ENCODE measurements at regions not wholly inside any gene's neighbourhood (a gene's known extent, or its start where the extent isn't known, plus 50 kb on each side); places are given as distances from the start of the nearest gene placed in this dataset.
"Not testable (repeated sequence)": the region's sequence is repeated elsewhere in the genome, so short reads cannot be mapped to it uniquely, and the experiment has no call there.

DNA sequence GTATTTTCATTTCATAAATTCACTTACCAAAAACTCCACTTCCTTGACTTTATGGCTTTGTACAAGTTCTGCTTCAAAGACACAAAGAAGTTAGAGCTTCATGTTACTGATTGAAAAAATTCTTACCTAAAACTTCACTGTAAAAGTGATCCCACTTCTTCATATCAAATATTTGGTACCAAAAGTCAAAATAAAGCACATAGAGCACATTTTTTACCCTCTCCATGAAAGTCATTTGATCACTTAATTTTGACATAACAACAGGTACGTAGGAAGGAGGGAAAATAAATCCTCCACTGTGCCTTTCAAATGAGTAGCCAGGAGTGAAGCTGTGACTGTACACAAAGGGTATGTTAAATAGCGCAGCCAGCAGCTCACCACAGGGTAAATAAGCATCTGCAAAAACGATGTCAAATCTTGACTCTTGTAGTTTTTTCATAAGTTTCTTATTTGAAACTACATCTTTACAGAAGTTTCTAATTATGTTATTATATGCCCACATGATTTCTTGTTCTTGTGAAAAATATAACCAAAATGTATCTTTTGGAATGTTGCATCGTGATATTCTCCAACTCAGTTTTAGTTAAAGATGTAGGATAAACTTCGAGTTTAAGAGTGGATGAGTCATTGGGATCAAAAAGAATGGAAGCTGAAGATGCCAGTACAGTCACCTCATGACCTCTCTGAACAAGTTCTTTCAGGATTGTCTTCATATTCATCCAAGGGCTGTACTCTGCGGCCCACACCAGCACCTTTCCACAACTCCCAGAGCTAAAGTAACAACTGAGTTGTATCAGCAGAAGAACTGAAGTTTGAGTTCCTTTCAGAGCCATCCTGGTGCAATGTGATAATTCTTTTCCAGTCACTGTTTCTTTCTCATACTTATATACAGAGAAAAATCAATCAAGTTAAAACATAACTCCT lies 68.2 kb upstream of the UGT2A3 start:
- not testable (repeated sequence) for H3K79me2 ChIP-seq (ENCODE audit: insufficient read depth, low read length); H3K27me3 Mint-ChIP-seq (ENCODE audit: low read depth)

DNA sequence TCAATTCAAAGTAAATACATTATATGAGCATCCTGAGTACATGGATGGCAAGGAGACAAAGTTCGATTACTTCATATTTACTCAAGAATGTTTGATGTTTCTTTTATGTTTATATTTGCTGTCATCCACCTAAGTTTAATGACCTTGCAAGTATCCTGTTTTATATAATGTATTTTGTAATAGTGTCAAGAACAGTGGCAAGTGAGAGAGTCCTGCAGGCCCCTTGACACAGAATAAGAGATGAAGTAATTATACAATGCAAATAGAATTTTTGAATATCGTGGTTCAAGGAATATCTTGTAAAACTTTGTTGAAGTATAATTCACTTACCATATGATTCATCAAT lies 68.8 kb upstream of the UGT2A3 start:
- not testable (repeated sequence) for H3K27me3 Mint-ChIP-seq (ENCODE audit: low read depth); H3K9me3 Mint-ChIP-seq; H3K79me2 ChIP-seq (ENCODE audit: insufficient read depth, low read length); H3T11ph ChIP-seq (ENCODE audit: low read length); H3K14ac ChIP-seq (ENCODE audit: insufficient read depth, low read length); H3K18ac ChIP-seq (ENCODE audit: insufficient read length, low read depth, low read length); H4K91ac ChIP-seq (ENCODE audit: insufficient read length, low read depth, low read length); H3K56ac ChIP-seq (ENCODE audit: insufficient read length, low read depth, low read length); H3K27ac ChIP-seq (ENCODE audit: insufficient read length, low read depth, low read length); H2BK120ac ChIP-seq (ENCODE audit: low read depth, low read length, poor library complexity, severe bottlenecking); H2BK5ac ChIP-seq (ENCODE audit: insufficient read length, low read length); H4K20me1 ChIP-seq (ENCODE audit: control insufficient read depth, insufficient read depth, insufficient read length); H2BK15ac ChIP-seq (ENCODE audit: low read depth, low read length); H4K5ac ChIP-seq (ENCODE audit: insufficient read length, low read depth, low read length); H3K23ac ChIP-seq (ENCODE audit: insufficient read length, low read depth, low read length); H3K9me3 ChIP-seq (ENCODE audit: control insufficient read depth, low read depth, low read length); H3K4ac ChIP-seq (ENCODE audit: low read depth, low read length); H3K4me2 ChIP-seq (ENCODE audit: insufficient read depth, insufficient read length, low read length); H2AFZ ChIP-seq (ENCODE audit: low read length); H2AK5ac ChIP-seq (ENCODE audit: insufficient read length, low read length); H4K8ac ChIP-seq (replicated peaks; ENCODE audit: insufficient read length, low read depth, low read length); H3K27ac Mint-ChIP-seq; H3K4me1 ChIP-seq (ENCODE audit: insufficient read depth, low read length); H3K4me3 Mint-ChIP-seq; DNase-seq; H3K9ac ChIP-seq (ENCODE audit: extremely low read depth, insufficient read length, low read length); H3K79me1 ChIP-seq (ENCODE audit: insufficient read depth, low read depth, low read length, poor library complexity, severe bottlenecking); H2BK20ac ChIP-seq (ENCODE audit: low read depth, low read length, poor library complexity, severe bottlenecking); H3K27me3 ChIP-seq (ENCODE audit: insufficient read depth, low read length); H3K23me2 ChIP-seq (ENCODE audit: insufficient read length, low read depth, low read length, poor library complexity, severe bottlenecking); H2BK12ac ChIP-seq (ENCODE audit: insufficient read length, low read depth, low read length)
- WGBS (ENCODE audit: extremely low coverage, insufficient read length, low lambda C conversion rate): no CpG with 5 or more reads among the region's 2 CpGs
- Mint-ChIP-seq H3K36me3 (ENCODE audit: insufficient read depth in 1 of 3, low read depth in 3 of 3) (peaks cover 0 to 14% (median 11%) of the 10 kb centered on the region in 3 experiments; a peak in 4 of 7 replicates), H3K4me1 (peaks cover 47 to 53% of the 10 kb centered on the region in 2 experiments)

More for the DNA sequence above, 68.2 kb upstream of the UGT2A3 start:
- H3K23ac ChIP-seq (ENCODE audit: insufficient read length, low read depth, low read length); H4K20me1 ChIP-seq (ENCODE audit: control insufficient read depth, insufficient read depth, insufficient read length); H3K4me2 ChIP-seq (ENCODE audit: insufficient read depth, insufficient read length, low read length); H3K23me2 ChIP-seq (ENCODE audit: insufficient read length, low read depth, low read length, poor library complexity, severe bottlenecking); H3K56ac ChIP-seq (ENCODE audit: insufficient read length, low read depth, low read length); H3K9me3 ChIP-seq (ENCODE audit: control insufficient read depth, low read depth, low read length); H3K79me1 ChIP-seq (ENCODE audit: insufficient read depth, low read depth, low read length, poor library complexity, severe bottlenecking); DNase-seq; H4K5ac ChIP-seq (ENCODE audit: insufficient read length, low read depth, low read length); H3T11ph ChIP-seq (ENCODE audit: low read length); H3K4ac ChIP-seq (ENCODE audit: low read depth, low read length); H4K8ac ChIP-seq (replicated peaks; ENCODE audit: insufficient read length, low read depth, low read length); H3K27ac ChIP-seq (ENCODE audit: insufficient read length, low read depth, low read length); H3K18ac ChIP-seq (ENCODE audit: insufficient read length, low read depth, low read length); H2BK5ac ChIP-seq (ENCODE audit: insufficient read length, low read length); H3K9ac ChIP-seq (ENCODE audit: extremely low read depth, insufficient read length, low read length); H3K9me3 Mint-ChIP-seq; H3K4me3 Mint-ChIP-seq; H3K4me1 ChIP-seq (ENCODE audit: insufficient read depth, low read length); H2BK12ac ChIP-seq (ENCODE audit: insufficient read length, low read depth, low read length); H3K27me3 ChIP-seq (ENCODE audit: insufficient read depth, low read length); H3K14ac ChIP-seq (ENCODE audit: insufficient read depth, low read length); H2BK120ac ChIP-seq (ENCODE audit: low read depth, low read length, poor library complexity, severe bottlenecking); H2AK5ac ChIP-seq (ENCODE audit: insufficient read length, low read length); H2AFZ ChIP-seq (ENCODE audit: low read length); H2BK15ac ChIP-seq (ENCODE audit: low read depth, low read length); H2BK20ac ChIP-seq (ENCODE audit: low read depth, low read length, poor library complexity, severe bottlenecking); H4K91ac ChIP-seq (ENCODE audit: insufficient read length, low read depth, low read length): not testable (repeated sequence)
- peaks cover 0 to 14% (median 11%) of the 10 kb centered on the region in 3 experiments; a peak in 4 of 7 replicates for H3K36me3 Mint-ChIP-seq (ENCODE audit: insufficient read depth in 1 of 3, low read depth in 3 of 3)
- no CpG with 5 or more reads among the region's 6 CpGs for WGBS (ENCODE audit: extremely low coverage, insufficient read length, low lambda C conversion rate)
- H3K4me1 Mint-ChIP-seq: peaks cover 41 to 47% of the 10 kb centered on the region in 2 experiments
- H3K27ac Mint-ChIP-seq: peak overlapping the region; percentile 32 to 95 (median 86); a peak in 6 of 7 replicates
